RWPE2 (cell line): ENCODE measurements at regions not wholly inside any gene's neighbourhood (a gene's known extent, or its start where the extent isn't known, plus 50 kb on each side); places are given as distances from the start of the nearest gene placed in this dataset.

Experiments
- ATAC-seq: fragments of 200-7000 bp; cut with Tn5 transposase; 3 replicates; pipeline ENCODE4 v1.9.1; 2021; ENCODE audit warnings: low read depth
- DNase-seq: peaks from one replicate; pipeline ENCODE4 v3.0.0-alpha.2; 2020; ENCODE audit warnings: low spot score
- H3K27ac ChIP-seq: fragments of 450-650 bp; 2 replicates; pipeline ENCODE4 v1.5.1; 2017; ENCODE audit warnings: mild to moderate bottlenecking; ENCODE audit not compliant: poor library complexity, severe bottlenecking
- H3K27me3 ChIP-seq: fragments of 250-450 bp; sonication (Bioruptor Pico); 2 replicates; pipeline ENCODE4 v1.5.1; 2021; ENCODE audit warnings: mild to moderate bottlenecking, moderate library complexity; ENCODE audit not compliant: insufficient read depth, poor library complexity, severe bottlenecking
- H3K36me3 ChIP-seq: fragments of 250-450 bp; sonication (Bioruptor Pico); 2 replicates; pipeline ENCODE4 v1.5.1; 2020; ENCODE audit warnings: low read depth, mild to moderate bottlenecking, moderate library complexity
- H3K4me1 ChIP-seq: fragments of 250-450 bp; sonication (Bioruptor Pico); 2 replicates; pipeline ENCODE4 v1.5.1; 2021; ENCODE audit warnings: mild to moderate bottlenecking, moderate library complexity; ENCODE audit not compliant: insufficient read depth, poor library complexity, severe bottlenecking
- H3K4me3 ChIP-seq: fragments of 250-450 bp; sonication (Bioruptor Pico); 2 replicates; pipeline ENCODE4 v1.5.1; 2021; ENCODE audit warnings: mild to moderate bottlenecking, moderate library complexity; ENCODE audit not compliant: severe bottlenecking
- H3K9me3 ChIP-seq: fragments of 250-450 bp; sonication (Bioruptor Pico); 2 replicates; pipeline ENCODE4 v1.5.1; 2021; ENCODE audit warnings: mild to moderate bottlenecking, moderate library complexity; ENCODE audit not compliant: severe bottlenecking
- CTCF ChIP-seq: fragments of 450-650 bp; IDR thresholded peaks from one replicate; pipeline ENCODE4 v1.5.1; 2017; ENCODE audit warnings: mild to moderate bottlenecking, moderate library complexity; ENCODE audit not compliant: poor library complexity, severe bottlenecking

- H3K27ac ChIP-seq, result peak overlapping the region; percentile 61
- ATAC-seq (peak; percentile 45), DNase-seq (no peak)
- H3K9me3 ChIP-seq, result no peaks in the 10 kb centered on the region
- peaks cover 17% of the 10 kb centered on the region for H3K4me1 ChIP-seq
- peaks cover 5% of the 10 kb centered on the region; the same call in 1 of the 2 replicates for H3K36me3 ChIP-seq
- no peak for TF ChIP-seq CTCF
- H3K27me3 ChIP-seq, result no peaks in the 10 kb centered on the region
- H3K4me3 ChIP-seq, result peak overlapping the region; percentile 4
Observed at GRCh38 chr5:93151896-93152295, 429.1 kb downstream of the NR2F1-AS1 start.

- H3K4me1 ChIP-seq, result peaks cover 17% of the 10 kb centered on the region
- no peaks in the 10 kb centered on the region for H3K27me3 ChIP-seq
- no peaks in the 10 kb centered on the region for H3K9me3 ChIP-seq
- no peak for DNase-seq
- H3K27ac ChIP-seq, result peak overlapping the region; percentile 61
- TF ChIP-seq CTCF, result no peak
- H3K4me3 ChIP-seq, result no peak overlapping the region
- H3K36me3 ChIP-seq, result peaks cover 5% of the 10 kb centered on the region; the same call in 1 of the 2 replicates
- peak; percentile 78 for ATAC-seq
Observed at GRCh38 chr5:93151121-93151520, 429.9 kb downstream of the NR2F1-AS1 start.

GRCh38 chr5:93150311-93151012 is 430.6 kb downstream of the NR2F1-AS1 start:
- Histone ChIP-seq H3K4me3 (no peak overlapping the region), H3K4me1 (peaks cover 17% of the 10 kb centered on the region), H3K36me3 (peaks cover 5% of the 10 kb centered on the region; the same call in 1 of the 2 replicates), H3K9me3 (no peaks in the 10 kb centered on the region), H3K27me3 (no peaks in the 10 kb centered on the region), H3K27ac (peak overlapping the region; percentile 61)
- ATAC-seq (peak; percentile 20; the same call in 1 of the 3 replicates), DNase-seq (no peak)
- TF ChIP-seq CTCF, result no peak

GRCh38 chr5:93145767-93146166 is 435.3 kb downstream of the NR2F1-AS1 start:
- no peak for TF ChIP-seq CTCF
- no peaks in the 10 kb centered on the region for H3K27me3 ChIP-seq
- H3K4me1 ChIP-seq, result peaks cover 4% of the 10 kb centered on the region
- H3K36me3 ChIP-seq, result no peaks in the 10 kb centered on the region
- no peak overlapping the region for H3K27ac ChIP-seq
- H3K4me3 ChIP-seq, result no peak overlapping the region
- DNase-seq (no peak), ATAC-seq (no peak)
- no peaks in the 10 kb centered on the region for H3K9me3 ChIP-seq

GRCh38 chr5:93145019-93145418 is 436.0 kb downstream of the NR2F1-AS1 start:
- DNase-seq, result no peak
- no peaks in the 10 kb centered on the region for H3K27me3 ChIP-seq
- no peak overlapping the region for H3K4me3 ChIP-seq
- ATAC-seq, result no peak
- H3K4me1 ChIP-seq, result no peaks in the 10 kb centered on the region
- no peak overlapping the region for H3K27ac ChIP-seq
- no peaks in the 10 kb centered on the region for H3K9me3 ChIP-seq
- H3K36me3 ChIP-seq, result no peaks in the 10 kb centered on the region
- TF ChIP-seq CTCF, result no peak
